Aorta (tissue), 5 donors: ENCODE measurements at regions not wholly inside any gene's neighbourhood (a gene's known extent, or its start where the extent isn't known, plus 50 kb on each side); places are given as distances from the start of the nearest gene placed in this dataset.
A peak's percentile ranks its signal among the peaks of the same experiment; 100 is the strongest.
"Not testable (repeated sequence)": the region's sequence is repeated elsewhere in the genome, so short reads cannot be mapped to it uniquely, and the experiment has no call there.

Experiments
- ATAC-seq: fragments of 200-7000 bp; cut with Tn5 transposase; one replicate; pipeline ENCODE4 v1.9.1; 2022; ENCODE audit warnings: moderate library complexity; ENCODE audit not compliant: low FRiP score
- DNase-seq, 2 donors: peaks; one replicate each; pipeline ENCODE4 v3.0.0-alpha.2; 2020
- H3K27ac ChIP-seq, 2 donors: one replicate each; pipeline ENCODE4 v1.5.1; 2013; ENCODE audit warnings: low read length in 2 of 2, mild to moderate bottlenecking in 2 of 2, moderate library complexity in 2 of 2, control low read depth in 1 of 2, inconsistent platforms in 1 of 2, low read depth in 1 of 2
- H3K27me3 ChIP-seq, 2 donors: one replicate each; pipeline ENCODE4 v1.6.1; 2013; ENCODE audit warnings: control low read depth in 1 of 2, low read length in 1 of 2, mild to moderate bottlenecking in 1 of 2, moderate library complexity in 1 of 2; ENCODE audit not compliant: insufficient read depth in 2 of 2, control insufficient read depth in 1 of 2
- H3K36me3 ChIP-seq, 2 donors: one replicate each; pipeline ENCODE4 v1.6.1; 2013; ENCODE audit warnings: control low read depth in 1 of 2, low read length in 1 of 2, mild to moderate bottlenecking in 1 of 2; ENCODE audit not compliant: insufficient read depth in 2 of 2, control insufficient read depth in 1 of 2
- H3K4me1 ChIP-seq, 2 donors: one replicate each; pipeline ENCODE4 v1.6.1; 2013; ENCODE audit warnings: low read length in 2 of 2, control low read depth in 1 of 2, mild to moderate bottlenecking in 1 of 2, moderate library complexity in 1 of 2; ENCODE audit not compliant: insufficient read depth in 2 of 2, control insufficient read depth in 1 of 2
- H3K4me3 ChIP-seq, 2 donors: one replicate each; pipeline ENCODE4 v1.5.1; 2013; ENCODE audit warnings: low read length in 2 of 2, control low read depth in 1 of 2, mild to moderate bottlenecking in 1 of 2
- H3K9me3 ChIP-seq: one replicate; pipeline ENCODE4 v1.6.1; 2013; ENCODE audit warnings: mild to moderate bottlenecking, low read length; ENCODE audit not compliant: control insufficient read depth
- WGBS, 2 donors: extraction: QIAGEN DNeasy Blood & Tissue Kit; methylation state at CpG; one replicate each; pipeline ENCODE4 v1.1.7; 2013; 5-methylcytosine and 5-hydroxymethylcytosine counted together
- intact Hi-C, 2 donors: fragments of 100-400 bp; cut with DNase I; formaldehyde crosslinking; loops; one replicate each; pipeline versions ENCODE4 v1.14.2 to v1.15.0; 2022
- donor health status: healthy with polysubstance abuse.
- donor health status: Bipolar disorder and iron deficiency.
- donor health status: DM: no; HTN: no; CAD: no.
- donor health status: DM: no; HTN: no; CAD: no.
- donor health status: DM: yes; HTN: yes; CAD: no.

GRCh38 chr10:45220931-45221330 is 94.5 kb downstream of the OR13A1 start:
- Histone ChIP-seq H3K4me1 (no peaks in the 10 kb centered on the region), H3K36me3 (no peaks in the 10 kb centered on the region), H3K27me3 (no peaks in the 10 kb centered on the region), H3K4me3 (no peak overlapping the region), H3K27ac (no peak overlapping the region), H3K9me3 (no peaks in the 10 kb centered on the region)
- ATAC-seq (no peak), DNase-seq (no peak)
- intact Hi-C loops, result no loop called here

- H3K27ac ChIP-seq, result no peak overlapping the region
- H3K4me1 ChIP-seq, result no peaks in the 10 kb centered on the region
- H3K27me3 ChIP-seq, result no peaks in the 10 kb centered on the region
- peaks cover 2% of the 10 kb centered on the region for H3K9me3 ChIP-seq
- DNase-seq (peak; percentile 49 to 78), ATAC-seq (peak; percentile 60)
- intact Hi-C loops, result no loop called here
- 72 to 74% methylated on average over 48 to 50 of the region's 50 CpGs for WGBS, 2 donors
- H3K36me3 ChIP-seq, result no peaks in the 10 kb centered on the region
- no peak overlapping the region for H3K4me3 ChIP-seq
Observed at GRCh38 chr10:45224219-45224841, 91.1 kb downstream of the OR13A1 start.

- ATAC-seq, result no peak
- no peak overlapping the region for H3K27ac ChIP-seq
- no peaks in the 10 kb centered on the region for H3K27me3 ChIP-seq
- H3K9me3 ChIP-seq, result peaks cover 11% of the 10 kb centered on the region
- H3K36me3 ChIP-seq, result no peaks in the 10 kb centered on the region
- 41 to 74% methylated on average over 2 of the region's 2 CpGs for WGBS, 2 donors
- H3K4me1 ChIP-seq, result no peaks in the 10 kb centered on the region
- intact Hi-C loops, result no loop called here
- DNase-seq, result no peak
- H3K4me3 ChIP-seq, result no peak overlapping the region
Observed at GRCh38 chr10:45227042-45227441, 88.4 kb downstream of the OR13A1 start.

GRCh38 chr10:45227456-45227855 is 88.0 kb downstream of the OR13A1 start:
- Histone ChIP-seq H3K27ac (no peak overlapping the region), H3K9me3 (peaks cover 11% of the 10 kb centered on the region), H3K36me3 (no peaks in the 10 kb centered on the region), H3K4me3 (no peak overlapping the region), H3K27me3 (no peaks in the 10 kb centered on the region), H3K4me1 (no peaks in the 10 kb centered on the region)
- ATAC-seq, result no peak
- no peak for DNase-seq
- intact Hi-C loops, result no loop called here
- 80 to 87% methylated on average over 1 of the region's 1 CpG for WGBS, 2 donors

GRCh38 chr10:45229823-45230222 is 85.6 kb downstream of the OR13A1 start:
- H3K4me3 ChIP-seq, result no peak overlapping the region
- H3K27me3 ChIP-seq, result no peaks in the 10 kb centered on the region

GRCh38 chr10:45235260-45235769 is 80.1 kb downstream of the OR13A1 start:
- H3K4me1 ChIP-seq, H3K27ac ChIP-seq, H3K4me3 ChIP-seq, H3K27me3 ChIP-seq, H3K36me3 ChIP-seq, H3K9me3 ChIP-seq: not testable (repeated sequence)
- peak in 1 of 2 donors; percentile 74 for DNase-seq
- WGBS, 2 donors, result 40 to 43% methylated on average over 13 of the region's 13 CpGs
- intact Hi-C loops, result loop anchor here (5.0 to 10.0 kb wide), 2 partner anchors 228 to 231 kb away; partner anchors contain the start of gene ZNF22 (in 1 of the 2)
- peak; percentile 78 for ATAC-seq

More at GRCh38 chr10:45229823-45230222, 85.6 kb downstream of the OR13A1 start:
- no peaks in the 10 kb centered on the region for H3K36me3 ChIP-seq
- ATAC-seq (no peak), DNase-seq (no peak)
- WGBS, 2 donors, result 90 to 97% methylated on average over 1 of the region's 1 CpG
- no peaks in the 10 kb centered on the region for H3K4me1 ChIP-seq
- no peak overlapping the region for H3K27ac ChIP-seq
- intact Hi-C loops, result loop anchor here in 1 of 2 donors (10.0 kb wide), 1 partner anchor 225 kb away; the partner anchor contains the start of gene ZNF22
- H3K9me3 ChIP-seq, result peaks cover 11% of the 10 kb centered on the region

- Histone ChIP-seq H3K36me3 (no peaks in the 10 kb centered on the region), H3K27ac (no peak overlapping the region), H3K4me1 (no peaks in the 10 kb centered on the region), H3K27me3 (no peaks in the 10 kb centered on the region), H3K4me3 (no peak overlapping the region), H3K9me3 (no peaks in the 10 kb centered on the region)
- 29 to 30% methylated on average over 7 of the region's 7 CpGs for WGBS, 2 donors
- DNase-seq (no peak), ATAC-seq (no peak)
- intact Hi-C loops, result loop anchor here (5.0 to 10.0 kb wide), 2 partner anchors 229 to 231 kb away; partner anchors contain the start of gene ZNF22 (in 1 of the 2)
Observed at GRCh38 chr10:45235798-45236220, 79.6 kb downstream of the OR13A1 start.

GRCh38 chr10:45238896-45239295 is 76.5 kb downstream of the OR13A1 start:
- no peaks in the 10 kb centered on the region for H3K9me3 ChIP-seq
- no peaks in the 10 kb centered on the region for H3K36me3 ChIP-seq
- no peaks in the 10 kb centered on the region for H3K4me1 ChIP-seq
- 88 to 89% methylated on average over 5 of the region's 5 CpGs for WGBS, 2 donors
- H3K27me3 ChIP-seq, result no peaks in the 10 kb centered on the region
- DNase-seq, result no peak
- no peak overlapping the region for H3K4me3 ChIP-seq
- ATAC-seq, result no peak
- intact Hi-C loops, result loop anchor here (5.0 to 10.0 kb wide), 2 partner anchors 232 to 234 kb away; partner anchors contain the start of gene ZNF22 (in 1 of the 2)
- H3K27ac ChIP-seq, result no peak overlapping the region

- Histone ChIP-seq H3K27ac (no peak overlapping the region), H3K36me3 (no peaks in the 10 kb centered on the region), H3K9me3 (no peaks in the 10 kb centered on the region), H3K4me3 (no peak overlapping the region), H3K4me1 (no peaks in the 10 kb centered on the region), H3K27me3 (no peaks in the 10 kb centered on the region)
- DNase-seq, result no peak
- WGBS, 2 donors, result 49 to 54% methylated on average over 11 of the region's 11 CpGs
- intact Hi-C loops, result loop anchor here (5.0 to 10.0 kb wide), 2 partner anchors 232 to 235 kb away; partner anchors contain the start of gene ZNF22 (in 1 of the 2)
- no peak for ATAC-seq
Observed at GRCh38 chr10:45239642-45240041, 75.8 kb downstream of the OR13A1 start.
